Nephron progenitor cell (in vitro differentiated cells): ENCODE measurements at regions not wholly inside any gene's neighbourhood (a gene's known extent, or its start where the extent isn't known, plus 50 kb on each side); places are given as distances from the start of the nearest gene placed in this dataset.

Experiments used
- DNase-seq: peaks from one replicate; pipeline ENCODE4 v3.0.0; 2021
- H3K27ac Mint-ChIP-seq: 2 replicates; pipeline ENCODE4 v1.8.0; 2021; ENCODE audit warnings: mild to moderate bottlenecking, moderate library complexity, mixed read lengths
- H3K27me3 Mint-ChIP-seq: 2 replicates; pipeline ENCODE4 v1.8.0; 2021; ENCODE audit warnings: mild to moderate bottlenecking, low read depth, mixed read lengths; ENCODE audit not compliant: poor library complexity
- H3K36me3 Mint-ChIP-seq: 2 replicates; pipeline ENCODE4 v1.8.0; 2021; ENCODE audit warnings: low read depth, mixed read lengths
- H3K4me1 Mint-ChIP-seq: 2 replicates; pipeline ENCODE4 v1.8.0; 2021; ENCODE audit warnings: mixed read lengths
- H3K4me3 Mint-ChIP-seq: 2 replicates; pipeline ENCODE4 v1.8.0; 2021; ENCODE audit warnings: mild to moderate bottlenecking, moderate library complexity, mixed read lengths
- H3K9me3 Mint-ChIP-seq: 2 replicates; pipeline ENCODE4 v1.8.0; 2021; ENCODE audit warnings: mild to moderate bottlenecking, moderate library complexity, mixed read lengths
- CTCF ChIP-seq: fragments of 200-600 bp; sonication (generic); IDR thresholded peaks from 2 replicates; pipeline ENCODE4 v1.5.0; 2021; ENCODE audit warnings: antibody characterized with exemption

DNA sequence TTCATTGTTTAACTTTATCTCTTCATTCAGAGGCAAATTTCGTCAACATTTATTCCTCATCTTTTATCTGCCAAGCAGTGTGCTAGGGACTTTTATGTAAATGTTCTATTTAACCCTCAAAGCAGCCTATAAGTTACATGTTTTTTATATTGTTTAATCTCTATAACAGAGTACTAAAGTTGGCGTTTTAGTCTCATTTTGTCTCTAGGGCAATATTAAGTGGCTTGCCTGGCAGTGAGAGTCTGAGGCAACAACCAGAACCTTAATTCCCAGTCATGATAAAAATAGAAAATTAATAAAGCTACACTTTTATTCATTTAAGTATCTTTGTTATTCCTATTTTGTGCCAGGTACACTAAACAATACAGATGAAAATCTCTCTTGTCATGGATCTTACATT is 994.3 kb upstream of the ADGRL2 start:
- Mint-ChIP-seq H3K27ac (no peak overlapping the region), H3K4me3 (no peak overlapping the region)

DNA sequence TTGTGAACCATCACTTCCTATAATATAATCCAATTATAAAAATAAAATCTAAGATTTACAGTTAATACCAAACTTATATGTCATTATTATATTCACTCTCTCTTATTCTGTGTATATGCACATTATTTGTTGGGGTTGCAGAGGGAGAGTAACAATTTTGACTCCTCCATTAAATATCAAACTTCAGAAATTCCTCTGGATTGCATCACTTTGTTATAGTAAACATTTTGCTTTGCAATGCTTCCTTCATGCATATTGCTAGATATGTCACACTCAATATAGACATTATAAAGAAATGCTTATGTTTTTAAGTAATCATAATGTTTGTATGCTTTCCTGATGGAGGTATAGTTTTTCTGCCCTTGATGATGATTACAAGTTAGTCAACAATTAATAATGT is 999.0 kb upstream of the ADGRL2 start:
- Mint-ChIP-seq H3K4me3 (no peak overlapping the region), H3K4me1 (no peaks in the 10 kb centered on the region), H3K27ac (no peak overlapping the region), H3K9me3 (no peaks in the 10 kb centered on the region), H3K36me3 (no peaks in the 10 kb centered on the region), H3K27me3 (no peaks in the 10 kb centered on the region)
- DNase-seq = no peak
- no peak for TF ChIP-seq CTCF

More for the DNA sequence above, 994.3 kb upstream of the ADGRL2 start:
- DNase-seq = no peak
- Mint-ChIP-seq H3K9me3 (no peaks in the 10 kb centered on the region), H3K36me3 (no peaks in the 10 kb centered on the region), H3K27me3 (no peaks in the 10 kb centered on the region), H3K4me1 (no peaks in the 10 kb centered on the region)
- TF ChIP-seq CTCF = no peak

GRCh38 chr1:80799457-80799856 is 1001.3 kb upstream of the ADGRL2 start:
- H3K27me3 Mint-ChIP-seq = no peaks in the 10 kb centered on the region
- no peak overlapping the region for H3K27ac Mint-ChIP-seq
- TF ChIP-seq CTCF = no peak
- H3K4me1 Mint-ChIP-seq = no peaks in the 10 kb centered on the region
- H3K36me3 Mint-ChIP-seq = no peaks in the 10 kb centered on the region
- H3K9me3 Mint-ChIP-seq = no peaks in the 10 kb centered on the region
- H3K4me3 Mint-ChIP-seq = no peak overlapping the region
- DNase-seq = peak; percentile 6

GRCh38 chr1:80779275-80779674 is 1021.5 kb upstream of the ADGRL2 start:
- Mint-ChIP-seq H3K27me3 (peaks cover 6% of the 10 kb centered on the region), H3K27ac (no peak overlapping the region), H3K36me3 (no peaks in the 10 kb centered on the region), H3K9me3 (peaks cover 4% of the 10 kb centered on the region), H3K4me1 (no peaks in the 10 kb centered on the region), H3K4me3 (no peak overlapping the region)
- no peak for TF ChIP-seq CTCF
- no peak for DNase-seq

DNA sequence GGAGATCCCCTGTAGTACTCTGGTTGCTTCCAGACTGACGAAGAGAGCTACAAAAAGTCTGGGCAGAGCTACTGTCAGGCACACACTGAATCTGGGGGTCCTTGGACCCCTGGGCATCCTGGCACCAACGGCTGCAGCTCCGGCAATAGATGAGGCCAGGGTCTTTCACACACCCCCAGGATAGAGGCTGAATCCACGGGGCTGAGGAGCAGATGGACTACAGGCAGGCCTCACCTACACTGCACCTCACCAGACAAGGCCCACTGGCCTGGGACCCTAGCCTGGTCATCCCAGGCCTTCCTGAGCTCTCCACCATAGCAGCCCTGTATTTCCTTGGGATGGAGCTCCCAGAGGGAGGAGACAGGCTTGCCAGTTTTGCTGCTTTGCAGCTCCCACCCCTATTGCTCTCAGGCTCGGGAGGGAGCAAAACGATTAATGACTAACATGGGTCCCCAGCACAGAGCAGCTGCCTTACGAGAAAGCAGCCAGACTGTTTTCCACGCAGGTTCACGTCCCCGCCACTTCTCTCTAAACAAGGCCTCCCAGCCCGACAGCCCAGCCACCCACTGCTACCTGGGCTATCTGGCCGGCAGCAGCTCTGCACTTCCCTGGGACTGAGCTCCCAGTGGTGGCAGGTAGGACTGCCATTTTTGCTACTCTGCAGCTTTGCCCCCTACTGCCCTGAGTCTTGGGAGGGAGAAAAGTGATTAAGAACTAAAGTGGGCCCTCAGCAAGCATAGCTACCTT is 1022.5 kb upstream of the ADGRL2 start:
- peaks cover 6% of the 10 kb centered on the region for H3K27me3 Mint-ChIP-seq
- H3K27ac Mint-ChIP-seq = no peak overlapping the region
- no peaks in the 10 kb centered on the region for H3K4me1 Mint-ChIP-seq
- no peak for DNase-seq
- no peaks in the 10 kb centered on the region for H3K36me3 Mint-ChIP-seq
- no peak for TF ChIP-seq CTCF
- no peak overlapping the region for H3K4me3 Mint-ChIP-seq
- H3K9me3 Mint-ChIP-seq = peaks cover 4% of the 10 kb centered on the region

GRCh38 chr1:80776266-80776665 is 1024.5 kb upstream of the ADGRL2 start:
- H3K4me3 Mint-ChIP-seq = no peak overlapping the region
- no peak for TF ChIP-seq CTCF
- H3K27ac Mint-ChIP-seq = no peak overlapping the region
- H3K9me3 Mint-ChIP-seq = no peaks in the 10 kb centered on the region
- H3K27me3 Mint-ChIP-seq = peaks cover 6% of the 10 kb centered on the region
- no peaks in the 10 kb centered on the region for H3K36me3 Mint-ChIP-seq
- DNase-seq = no peak
- H3K4me1 Mint-ChIP-seq = no peaks in the 10 kb centered on the region
